ENCODE measurements at regions not wholly inside any gene's neighbourhood (a gene's known extent, or its start where the extent isn't known, plus 50 kb on each side); places are given as distances from the start of the nearest gene placed in this dataset.

DNA sequence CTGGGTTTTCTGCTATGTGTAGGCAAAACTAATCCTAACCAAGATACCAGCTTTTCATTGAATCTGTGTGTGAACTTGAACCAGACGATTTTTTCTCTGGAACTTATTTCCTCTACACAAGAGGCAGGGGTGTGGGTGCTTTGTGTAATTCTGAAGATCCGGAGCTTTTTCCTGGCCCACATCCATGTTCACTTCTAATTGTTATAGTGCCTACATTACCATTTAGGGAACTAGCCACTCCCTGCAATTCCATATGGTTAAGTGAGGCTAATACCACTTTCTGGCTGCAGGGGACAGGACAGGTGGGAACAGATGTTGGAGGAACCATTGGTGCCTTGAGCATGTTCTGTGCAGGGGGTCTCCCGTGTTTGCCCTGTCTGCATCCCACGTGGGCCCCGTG, 83.4 kb upstream of the FMN2 start:
- Histone ChIP-seq H3K27ac (no peak overlapping the region), H3K4me3 (no peak overlapping the region), H3K9me3 (ENCODE audit: low read depth, low read length) (no peaks in the 10 kb centered on the region), H3K36me3 (ENCODE audit: insufficient read depth, low read length) (no peaks in the 10 kb centered on the region), H3K9ac (ENCODE audit: insufficient read length) (no peak overlapping the region)
- DNase-seq (ENCODE audit: low read depth, low spot score) = no peak
- TF ChIP-seq FOXP2 (optimal IDR thresholded peaks at IDR 0.05; ENCODE audit: control extremely low read depth, extremely low read length, insufficient read depth) = no peak
- TF ChIP-seq POLR2AphosphoS5 (IDR thresholded peaks at IDR 0.05; ENCODE audit: borderline replicate concordance, low read depth, low read length) = no peak
- no peak for TF ChIP-seq EZH2 (IDR thresholded peaks at IDR 0.05)

DNA sequence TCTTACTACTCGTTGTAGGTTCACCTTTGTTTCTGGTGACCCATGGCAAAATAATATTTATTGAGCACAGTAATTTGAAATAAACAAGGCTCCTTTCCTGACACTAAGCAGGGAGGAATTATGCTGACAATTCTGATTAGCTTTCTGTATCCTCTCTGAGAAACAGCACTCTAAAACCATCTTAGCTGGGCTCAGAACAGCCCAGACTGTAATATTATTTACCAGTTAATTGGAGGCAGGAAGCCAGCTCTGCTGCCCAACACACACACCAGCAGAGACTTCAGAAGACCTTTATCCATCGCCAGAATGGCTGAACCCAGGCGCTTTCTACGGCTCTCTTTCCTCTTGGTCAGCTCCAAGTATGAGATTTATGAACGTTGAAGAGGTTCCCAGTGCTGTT, 77.6 kb upstream of the FMN2 start:
- no peak for TF ChIP-seq POLR2AphosphoS5 (IDR thresholded peaks at IDR 0.05; ENCODE audit: borderline replicate concordance, low read depth, low read length)
- TF ChIP-seq EZH2 (IDR thresholded peaks at IDR 0.05) = no peak
- no peak for TF ChIP-seq FOXP2 (optimal IDR thresholded peaks at IDR 0.05; ENCODE audit: control extremely low read depth, extremely low read length, insufficient read depth)
- H3K4me3 ChIP-seq = no peak overlapping the region

DNA sequence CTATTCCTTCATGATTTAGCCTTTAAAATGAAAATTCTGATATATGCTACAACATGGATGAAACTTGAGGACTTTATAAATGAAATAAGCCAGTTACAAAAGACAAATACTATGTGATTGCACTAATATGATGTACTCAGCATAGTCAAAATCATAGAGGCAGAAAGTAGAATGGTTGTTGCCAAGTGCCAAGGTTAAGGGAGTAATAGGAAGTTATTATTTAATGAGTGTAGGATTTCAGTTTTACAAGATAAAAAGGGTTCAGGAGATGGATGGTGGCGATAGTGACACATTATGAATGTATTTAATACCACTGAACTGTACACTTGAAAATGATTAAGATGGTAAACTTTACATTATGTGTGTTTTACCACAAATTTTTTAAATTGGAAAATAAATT, 73.1 kb upstream of the FMN2 start:
- Histone ChIP-seq H3K9me3 (ENCODE audit: low read depth, low read length) (no peaks in the 10 kb centered on the region), H3K9ac (ENCODE audit: insufficient read length) (no peak overlapping the region), H3K4me3 (no peak overlapping the region), H3K36me3 (ENCODE audit: insufficient read depth, low read length) (no peaks in the 10 kb centered on the region), H3K27ac (no peak overlapping the region)
- no peak for TF ChIP-seq EZH2 (IDR thresholded peaks at IDR 0.05)
- TF ChIP-seq FOXP2 (optimal IDR thresholded peaks at IDR 0.05; ENCODE audit: control extremely low read depth, extremely low read length, insufficient read depth) = no peak
- no peak for TF ChIP-seq POLR2AphosphoS5 (IDR thresholded peaks at IDR 0.05; ENCODE audit: borderline replicate concordance, low read depth, low read length)
- DNase-seq (ENCODE audit: low read depth, low spot score) = no peak

More for the DNA sequence above, 77.6 kb upstream of the FMN2 start:
- Histone ChIP-seq H3K9ac (ENCODE audit: insufficient read length) (no peak overlapping the region), H3K9me3 (ENCODE audit: low read depth, low read length) (no peaks in the 10 kb centered on the region), H3K36me3 (ENCODE audit: insufficient read depth, low read length) (no peaks in the 10 kb centered on the region), H3K27ac (no peak overlapping the region)
- no peak for DNase-seq (ENCODE audit: low read depth, low spot score)

DNA sequence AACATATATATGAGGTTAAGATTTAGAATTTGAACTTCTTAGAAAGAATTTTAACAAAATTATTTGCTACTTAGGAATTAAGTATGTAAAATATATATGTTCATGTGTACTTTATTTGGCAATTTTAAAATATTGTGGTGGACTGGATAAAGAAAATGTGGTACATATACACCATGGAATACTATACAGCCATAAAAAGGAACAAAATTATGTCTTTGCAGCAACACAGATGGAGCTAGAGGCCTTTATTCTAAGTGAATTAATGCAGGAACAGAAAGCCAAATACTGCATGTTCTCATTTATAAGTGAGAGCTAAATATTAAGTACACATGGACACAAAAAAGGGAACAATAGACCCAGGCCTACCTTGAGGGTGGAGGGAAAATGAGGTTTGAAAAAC, 72.2 kb upstream of the FMN2 start:
- Histone ChIP-seq H3K9me3 (ENCODE audit: low read depth, low read length) (no peaks in the 10 kb centered on the region), H3K9ac (ENCODE audit: insufficient read length) (no peak overlapping the region), H3K27ac (no peak overlapping the region), H3K36me3 (ENCODE audit: insufficient read depth, low read length) (no peaks in the 10 kb centered on the region), H3K4me3 (no peak overlapping the region)
- DNase-seq (ENCODE audit: low read depth, low spot score) = no peak
- TF ChIP-seq POLR2AphosphoS5 (IDR thresholded peaks at IDR 0.05; ENCODE audit: borderline replicate concordance, low read depth, low read length) (no peak), FOXP2 (optimal IDR thresholded peaks at IDR 0.05; ENCODE audit: control extremely low read depth, extremely low read length, insufficient read depth) (no peak), EZH2 (IDR thresholded peaks at IDR 0.05) (no peak)

DNA sequence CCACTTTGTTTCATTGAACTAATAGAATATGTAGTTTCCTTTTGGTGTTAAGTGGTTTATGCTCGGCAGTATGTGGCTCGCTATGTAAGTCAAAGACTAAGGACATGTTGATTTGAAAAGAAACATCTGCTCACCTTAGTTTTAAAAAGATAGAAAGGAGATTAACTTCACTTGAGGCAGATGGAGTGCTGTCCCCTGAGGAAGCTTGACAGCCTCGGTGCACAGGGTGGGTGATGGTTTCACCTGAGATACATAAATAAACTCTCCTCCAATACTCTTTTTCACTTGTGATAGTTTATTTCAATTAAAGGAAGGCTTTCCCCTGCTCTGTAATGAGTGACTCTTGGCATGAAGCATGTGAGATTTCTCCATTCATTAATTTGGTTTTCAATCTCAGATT, 70.8 kb upstream of the FMN2 start:
- no peak overlapping the region for H3K27ac ChIP-seq
- H3K4me3 ChIP-seq = no peak overlapping the region
- DNase-seq (ENCODE audit: low read depth, low spot score) = no peak
- no peaks in the 10 kb centered on the region for H3K9me3 ChIP-seq (ENCODE audit: low read depth, low read length)
- no peak overlapping the region for H3K9ac ChIP-seq (ENCODE audit: insufficient read length)
- no peaks in the 10 kb centered on the region for H3K36me3 ChIP-seq (ENCODE audit: insufficient read depth, low read length)
- TF ChIP-seq FOXP2 (optimal IDR thresholded peaks at IDR 0.05; ENCODE audit: control extremely low read depth, extremely low read length, insufficient read depth) (no peak), EZH2 (IDR thresholded peaks at IDR 0.05) (no peak), POLR2AphosphoS5 (IDR thresholded peaks at IDR 0.05; ENCODE audit: borderline replicate concordance, low read depth, low read length) (no peak)

DNA sequence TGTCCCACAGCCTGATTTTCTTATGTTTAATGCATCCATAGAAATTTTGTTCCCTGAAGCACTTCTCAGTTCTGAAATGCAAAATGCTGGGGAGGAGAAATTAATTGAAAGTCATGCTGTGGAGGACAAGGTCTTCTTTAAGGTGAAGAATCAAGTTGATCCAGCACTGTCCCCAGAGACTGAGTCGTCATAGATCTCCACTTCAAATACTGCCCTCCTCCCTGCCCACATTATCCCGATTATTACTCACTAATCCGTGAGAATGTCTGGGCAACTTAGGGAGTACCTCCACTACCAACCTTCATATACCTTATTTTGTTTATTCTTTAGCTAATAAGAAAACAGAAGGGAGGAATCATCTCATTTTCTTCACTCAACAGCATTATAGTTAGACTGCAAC, 70.0 kb upstream of the FMN2 start:
- no peaks in the 10 kb centered on the region for H3K36me3 ChIP-seq (ENCODE audit: insufficient read depth, low read length)
- no peaks in the 10 kb centered on the region for H3K9me3 ChIP-seq (ENCODE audit: low read depth, low read length)
- no peak overlapping the region for H3K27ac ChIP-seq
- no peak overlapping the region for H3K4me3 ChIP-seq
- DNase-seq (ENCODE audit: low read depth, low spot score) = no peak
- TF ChIP-seq EZH2 (IDR thresholded peaks at IDR 0.05) = no peak
- H3K9ac ChIP-seq (ENCODE audit: insufficient read length) = no peak overlapping the region

DNA sequence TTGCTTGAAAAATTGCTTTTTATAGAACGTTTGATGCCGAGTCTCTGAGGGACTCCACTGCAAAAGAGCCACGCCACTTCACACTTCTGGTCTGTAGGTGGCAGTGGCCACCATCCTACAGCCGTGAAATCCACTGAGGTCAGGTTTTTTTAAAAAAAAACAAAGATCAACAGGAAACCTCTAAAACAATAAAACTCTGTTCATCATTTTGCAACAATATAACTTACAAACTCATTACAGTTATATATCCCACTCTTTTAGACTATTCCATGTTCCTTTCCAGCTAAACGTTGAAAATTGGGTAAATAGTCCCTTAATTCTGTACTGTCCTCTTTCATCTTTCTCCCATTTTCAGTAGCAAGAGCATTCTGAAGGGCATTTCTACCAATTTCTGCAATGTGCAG, 64.6 kb upstream of the FMN2 start:
- Histone ChIP-seq H3K36me3 (ENCODE audit: insufficient read depth, low read length) (no peaks in the 10 kb centered on the region), H3K9ac (ENCODE audit: insufficient read length) (no peak overlapping the region), H3K27ac (no peak overlapping the region), H3K9me3 (ENCODE audit: low read depth, low read length) (no peaks in the 10 kb centered on the region), H3K4me3 (no peak overlapping the region)
- TF ChIP-seq FOXP2 (optimal IDR thresholded peaks at IDR 0.05; ENCODE audit: control extremely low read depth, extremely low read length, insufficient read depth) (no peak), POLR2AphosphoS5 (IDR thresholded peaks at IDR 0.05; ENCODE audit: borderline replicate concordance, low read depth, low read length) (no peak), EZH2 (IDR thresholded peaks at IDR 0.05) (no peak)
- DNase-seq (ENCODE audit: low read depth, low spot score) = no peak

DNA sequence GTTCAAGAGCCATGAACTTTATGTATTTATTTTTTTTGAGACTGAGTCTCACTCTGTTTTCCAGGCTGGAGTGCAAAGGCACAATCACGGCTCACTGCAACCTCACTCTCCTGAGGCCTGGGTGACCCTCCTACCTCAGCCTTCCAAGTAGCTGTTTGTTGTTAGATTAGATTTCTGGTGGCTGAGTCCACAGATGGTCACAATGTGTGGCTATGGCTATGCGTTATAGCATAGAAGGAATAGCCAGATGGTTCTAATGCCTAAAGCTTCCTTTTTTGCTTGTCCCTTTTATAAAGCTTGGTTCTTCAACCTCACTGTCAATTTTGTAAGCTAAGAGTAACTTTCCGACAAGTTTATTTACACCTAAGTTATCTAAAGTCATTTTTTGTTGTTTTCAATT, 62.3 kb upstream of the FMN2 start:
- no peak overlapping the region for H3K9ac ChIP-seq (ENCODE audit: insufficient read length)
- no peak overlapping the region for H3K27ac ChIP-seq
- no peaks in the 10 kb centered on the region for H3K9me3 ChIP-seq (ENCODE audit: low read depth, low read length)

DNA sequence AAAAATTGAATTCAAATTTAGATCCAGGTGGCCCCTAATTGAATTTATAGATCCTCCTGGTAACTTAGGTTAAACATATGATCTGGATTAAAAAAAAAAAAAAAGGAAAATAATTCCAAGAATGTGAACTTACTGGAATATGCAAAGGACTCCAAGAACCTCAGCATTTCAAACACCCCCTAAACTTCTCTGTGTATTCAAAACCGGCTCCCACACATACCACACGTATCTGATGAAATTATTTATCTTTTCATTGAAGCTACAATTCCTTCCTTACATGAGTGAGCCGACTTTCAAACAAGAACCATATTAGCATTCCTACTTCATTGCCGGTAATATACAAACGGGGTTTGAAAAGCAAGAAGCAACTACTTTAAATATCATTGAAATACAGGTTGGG, 61.4 kb upstream of the FMN2 start:
- TF ChIP-seq POLR2AphosphoS5 (IDR thresholded peaks at IDR 0.05; ENCODE audit: borderline replicate concordance, low read depth, low read length) = no peak
- no peak for TF ChIP-seq EZH2 (IDR thresholded peaks at IDR 0.05)
- no peak for TF ChIP-seq FOXP2 (optimal IDR thresholded peaks at IDR 0.05; ENCODE audit: control extremely low read depth, extremely low read length, insufficient read depth)
- no peak overlapping the region for H3K9ac ChIP-seq (ENCODE audit: insufficient read length)
- no peak overlapping the region for H3K27ac ChIP-seq
- no peak for DNase-seq (ENCODE audit: low read depth, low spot score)
- no peaks in the 10 kb centered on the region for H3K36me3 ChIP-seq (ENCODE audit: insufficient read depth, low read length)
- H3K4me3 ChIP-seq = no peak overlapping the region
- no peaks in the 10 kb centered on the region for H3K9me3 ChIP-seq (ENCODE audit: low read depth, low read length)

More for the DNA sequence above, 62.3 kb upstream of the FMN2 start:
- H3K4me3 ChIP-seq = no peak overlapping the region
- no peaks in the 10 kb centered on the region for H3K36me3 ChIP-seq (ENCODE audit: insufficient read depth, low read length)
- DNase-seq (ENCODE audit: low read depth, low spot score) = no peak
- TF ChIP-seq POLR2AphosphoS5 (IDR thresholded peaks at IDR 0.05; ENCODE audit: borderline replicate concordance, low read depth, low read length) = no peak
- no peak for TF ChIP-seq FOXP2 (optimal IDR thresholded peaks at IDR 0.05; ENCODE audit: control extremely low read depth, extremely low read length, insufficient read depth)
- TF ChIP-seq EZH2 (IDR thresholded peaks at IDR 0.05) = no peak

All from SK-N-MC (cell line).